ENCODE measurements at regions not wholly inside any gene's neighbourhood (a gene's known extent, or its start where the extent isn't known, plus 50 kb on each side); places are given as distances from the start of the nearest gene placed in this dataset.

GRCh38 chr12:19005257-19005801 is 124.2 kb upstream of the PLEKHA5 start:
- H3K4me3 ChIP-seq (ENCODE audit: low read depth, low read length), result no peak overlapping the region
- no peak for TF ChIP-seq CTCF (conservative IDR thresholded peaks at IDR 0.05; ENCODE audit: low read depth, low read length)
- no peak for DNase-seq (ENCODE audit: low read depth)

GRCh38 chr12:19006626-19007137 is 122.9 kb upstream of the PLEKHA5 start:
- H3K4me3 ChIP-seq (ENCODE audit: low read depth, low read length), result no peak overlapping the region
- no peak for TF ChIP-seq CTCF (conservative IDR thresholded peaks at IDR 0.05; ENCODE audit: low read depth, low read length)
- no peak for DNase-seq (ENCODE audit: low read depth)

GRCh38 chr12:19008102-19008501 is 121.4 kb upstream of the PLEKHA5 start:
- no peak overlapping the region for H3K4me3 ChIP-seq (ENCODE audit: low read depth, low read length)
- DNase-seq (ENCODE audit: low read depth), result no peak
- no peak for TF ChIP-seq CTCF (conservative IDR thresholded peaks at IDR 0.05; ENCODE audit: low read depth, low read length)

- H3K4me3 ChIP-seq (ENCODE audit: low read depth, low read length), result no peak overlapping the region
- no peak for TF ChIP-seq CTCF (conservative IDR thresholded peaks at IDR 0.05; ENCODE audit: low read depth, low read length)
- no peak for DNase-seq (ENCODE audit: low read depth)
Measured at GRCh38 chr12:19010087-19010486, 119.4 kb upstream of the PLEKHA5 start.

DNA sequence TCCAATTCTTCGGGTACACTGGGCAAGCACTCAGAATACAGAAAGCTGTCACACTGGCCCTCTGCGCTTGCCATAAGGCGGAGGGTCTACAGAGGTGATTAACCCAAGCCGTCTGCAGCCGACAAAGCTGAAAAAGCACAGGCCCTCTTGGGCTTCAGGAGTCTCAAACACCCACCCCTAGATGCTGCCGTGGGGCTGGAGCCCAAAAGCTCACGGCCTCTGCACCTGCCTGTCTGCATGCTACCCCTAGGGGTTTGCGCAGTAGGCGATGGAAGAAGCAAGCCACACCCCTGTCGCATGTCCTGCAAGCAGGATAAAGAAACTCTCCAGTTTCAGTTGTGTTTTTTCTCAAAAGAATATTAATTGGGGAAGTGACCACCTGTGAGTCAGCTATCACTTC is 118.8 kb upstream of the PLEKHA5 start:
- no peak for TF ChIP-seq CTCF (conservative IDR thresholded peaks at IDR 0.05; ENCODE audit: low read depth, low read length)
- H3K4me3 ChIP-seq (ENCODE audit: low read depth, low read length), result no peak overlapping the region
- DNase-seq (ENCODE audit: low read depth), result no peak

- H3K4me3 ChIP-seq (ENCODE audit: low read depth, low read length), result no peak overlapping the region
- TF ChIP-seq CTCF (conservative IDR thresholded peaks at IDR 0.05; ENCODE audit: low read depth, low read length), result no peak
- no peak for DNase-seq (ENCODE audit: low read depth)
Measured at GRCh38 chr12:19012965-19013364, 116.6 kb upstream of the PLEKHA5 start.

DNA sequence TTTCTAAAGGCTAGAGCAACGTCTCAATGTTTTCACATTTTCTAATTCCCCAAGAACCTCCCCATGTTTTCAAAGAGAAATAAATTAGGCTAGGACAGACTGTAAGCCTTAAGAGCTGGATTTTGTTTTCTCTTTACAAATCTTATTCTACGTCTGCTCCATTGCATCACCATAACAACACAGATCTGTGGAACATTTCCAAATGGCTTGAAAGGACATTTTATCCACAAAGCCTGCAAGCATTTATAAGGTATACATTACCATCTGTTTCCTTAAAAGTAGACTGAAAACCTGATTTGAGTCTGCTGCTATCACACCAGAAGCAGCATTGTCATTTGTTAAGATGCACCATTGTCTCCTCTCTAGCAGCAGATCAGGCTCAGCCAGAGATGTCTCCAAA is 115.3 kb upstream of the PLEKHA5 start:
- no peak for DNase-seq (ENCODE audit: low read depth)
- no peak overlapping the region for H3K4me3 ChIP-seq (ENCODE audit: low read depth, low read length)
- TF ChIP-seq CTCF (conservative IDR thresholded peaks at IDR 0.05; ENCODE audit: low read depth, low read length), result no peak
